ENCODE measurements at regions not wholly inside any gene's neighbourhood (a gene's known extent, or its start where the extent isn't known, plus 50 kb on each side); places are given as distances from the start of the nearest gene placed in this dataset.

GRCh38 chr1:114229368-114229767 lies 75.7 kb upstream of the SYT6 start:
- ATAC-seq = no peak

More at GRCh38 chr1:114229368-114229767, 75.7 kb upstream of the SYT6 start:
- H3K9me2 ChIP-seq (ENCODE audit: insufficient read depth) = no peaks in the 10 kb centered on the region
- no peak overlapping the region for H2AFZ ChIP-seq (ENCODE audit: low read depth, low read length, poor library complexity, severe bottlenecking)
- no peaks in the 10 kb centered on the region for H3K36me3 ChIP-seq (ENCODE audit: control insufficient read depth in 1 of 2, insufficient read depth in 2 of 2, low read length in 2 of 2)
- BruUV-seq (replicated peaks) = no TSS peak
- no peak overlapping the region for H3K4me2 ChIP-seq (ENCODE audit: low read length)
- no peaks in the 10 kb centered on the region for H4K20me1 ChIP-seq (ENCODE audit: insufficient read depth)
- H3K27me3 ChIP-seq (ENCODE audit: insufficient read depth, low read length) = no peaks in the 10 kb centered on the region
- DNase-seq (ENCODE audit: low read depth, low spot score) = no peak
- no peaks in the 10 kb centered on the region for H3K79me2 ChIP-seq (ENCODE audit: insufficient read depth, low read length)
- H3K27ac ChIP-seq (ENCODE audit: low read depth, low read length) = no peak overlapping the region
- POLR2A ChIA-PET = no interaction called here
- RAD21 ChIA-PET (ENCODE audit: low non-redundant PET in 1 of 2, low total read pairs in 2 of 2, uncharacterized antibody in 2 of 2, unreplicated experiment in 2 of 2) = no interaction called here
- H3K9ac ChIP-seq (ENCODE audit: low read length) = no peak overlapping the region
- H3K4me1 ChIP-seq (ENCODE audit: control insufficient read depth in 1 of 2, insufficient read depth in 2 of 2, low read length in 2 of 2) = no peaks in the 10 kb centered on the region
- CTCF ChIA-PET = no interaction called here
- no peaks in the 10 kb centered on the region for H3K9me3 ChIP-seq (ENCODE audit: control insufficient read depth in 1 of 2, insufficient read depth in 1 of 2, low read depth in 1 of 2, low read length in 2 of 2)
- intact Hi-C loops (cut with micrococcal nuclease) = loop anchor here (10.0 kb wide), 1 partner anchor 65 kb away; no protein-coding TSS in a partner anchor
- no peak overlapping the region for H3K4me3 ChIP-seq (replicated peaks in 1 of 2; ENCODE audit: low read depth in 1 of 2, low read length in 2 of 2)
- TF ChIP-seq ZNF274 (IDR thresholded peaks at IDR 0.05; ENCODE audit: low read depth, low read length) (no peak), SP1 (IDR thresholded peaks at IDR 0.05; ENCODE audit: low read depth) (no peak), REST (IDR thresholded peaks at IDR 0.05; ENCODE audit: low read depth) (no peak), CEBPB (IDR thresholded peaks at IDR 0.05; ENCODE audit: low read depth) (no peak), ELF1 (IDR thresholded peaks at IDR 0.05; ENCODE audit: borderline replicate concordance, low read depth) (no peak), JUND (IDR thresholded peaks at IDR 0.05) (no peak), MAX (IDR thresholded peaks at IDR 0.05) (no peak), ATF3 (IDR thresholded peaks at IDR 0.05) (no peak), EGR1 (IDR thresholded peaks at IDR 0.05; ENCODE audit: low read depth) (no peak)
